ENCODE measurements at regions not wholly inside any gene's neighbourhood (a gene's known extent, or its start where the extent isn't known, plus 50 kb on each side); places are given as distances from the start of the nearest gene placed in this dataset.
"Not testable (repeated sequence)": the region's sequence is repeated elsewhere in the genome, so short reads cannot be mapped to it uniquely, and the experiment has no call there.

GRCh38 chr4:3866813-3867129 lies 100.6 kb downstream of the ADRA2C start:
- no peak for DNase-seq (ENCODE audit: low read depth)

- no peak for DNase-seq (ENCODE audit: low read depth)
Observed at GRCh38 chr4:3867403-3868100, 101.4 kb downstream of the ADRA2C start.

- no peak for DNase-seq (ENCODE audit: low read depth)
Observed at GRCh38 chr4:3868211-3869173, 102.3 kb downstream of the ADRA2C start.

- DNase-seq (ENCODE audit: low read depth), result no peak
Observed at GRCh38 chr4:3869174-3869572, 103.0 kb downstream of the ADRA2C start.

- DNase-seq (ENCODE audit: low read depth), result no peak
Observed at GRCh38 chr4:3869661-3870566, 103.7 kb downstream of the ADRA2C start.

GRCh38 chr4:3870567-3870962 lies 104.4 kb downstream of the ADRA2C start:
- no peak for DNase-seq (ENCODE audit: low read depth)

- DNase-seq (ENCODE audit: low read depth), result no peak
Observed at GRCh38 chr4:3871181-3871852, 105.1 kb downstream of the ADRA2C start.

- no peak for DNase-seq (ENCODE audit: low read depth)
Observed at GRCh38 chr4:3871881-3872833, 106.0 kb downstream of the ADRA2C start.

- DNase-seq (ENCODE audit: low read depth), result no peak
Observed at GRCh38 chr4:3872834-3873313, 106.7 kb downstream of the ADRA2C start.

GRCh38 chr4:3873408-3874027 lies 107.3 kb downstream of the ADRA2C start:
- DNase-seq (ENCODE audit: low read depth), result no peak

GRCh38 chr4:3874028-3874415 lies 107.8 kb downstream of the ADRA2C start:
- DNase-seq (ENCODE audit: low read depth), result no peak

GRCh38 chr4:3874525-3875110 lies 108.4 kb downstream of the ADRA2C start:
- no peak for DNase-seq (ENCODE audit: low read depth)

GRCh38 chr4:3875466-3875865 lies 109.3 kb downstream of the ADRA2C start:
- no peak for DNase-seq (ENCODE audit: low read depth)

- DNase-seq (ENCODE audit: low read depth), result not testable (repeated sequence)
Observed at GRCh38 chr4:3876057-3876845, 110.1 kb downstream of the ADRA2C start.

- DNase-seq (ENCODE audit: low read depth), result no peak
Observed at GRCh38 chr4:3877236-3877635, 111.1 kb downstream of the ADRA2C start.

GRCh38 chr4:3877868-3878267 lies 111.7 kb downstream of the ADRA2C start:
- DNase-seq (ENCODE audit: low read depth), result no peak

GRCh38 chr4:3878678-3879077 lies 112.5 kb downstream of the ADRA2C start:
- DNase-seq (ENCODE audit: low read depth), result no peak

GRCh38 chr4:3879681-3880614 lies 113.8 kb downstream of the ADRA2C start:
- DNase-seq (ENCODE audit: low read depth), result peak; percentile 28
